Caco-2 (cell line): ENCODE measurements at regions not wholly inside any gene's neighbourhood (a gene's known extent, or its start where the extent isn't known, plus 50 kb on each side); places are given as distances from the start of the nearest gene placed in this dataset.

Source experiments
- BruUV-seq: library from RNA; stranded (reverse); fragments of 400-500 nt; replicated peaks from 2 replicates; lab custom pipeline; 2021; lab: Mats Ljungman, UMichigan
- CTCF ChIA-PET: fragments of 300-600 bp; sonication (Branson Sonifier 250); formaldehyde crosslinking; loops from one replicate; lab custom pipeline; 2022; ENCODE audit warnings: antibody characterized with exemption; lab: Charles Lee
- POLR2A ChIA-PET: fragments of 300-600 bp; sonication (Branson Sonifier 250); formaldehyde crosslinking; loops from one replicate; lab custom pipeline; 2022; ENCODE audit warnings: antibody characterized with exemption; lab: Charles Lee
- DNase-seq, 2 experiments: peaks; one replicate each; pipeline versions ENCODE4 v3.0.0 to v3.0.0-alpha.2; 2020 to 2022
- H3K27me3 ChIP-seq: replicated peaks from 2 replicates; pipeline ENCODE4 v1.6.0; 2011; ENCODE audit warnings: low read length; ENCODE audit not compliant: control insufficient read depth, insufficient read depth
- H3K36me3 ChIP-seq: 2 replicates; pipeline ENCODE4 v1.5.1; 2011; ENCODE audit warnings: low read length; ENCODE audit not compliant: control insufficient read depth, insufficient read depth
- H3K4me1 ChIP-seq: fragments of 250-450 bp; sonication (Bioruptor Pico); 2 replicates; pipeline ENCODE4 v1.5.1; 2020; ENCODE audit warnings: mild to moderate bottlenecking
- H3K4me3 ChIP-seq: 2 replicates; pipeline ENCODE4 v1.5.1; 2011; ENCODE audit warnings: low read depth, mild to moderate bottlenecking, control low read depth, low read length
- H3K9me3 ChIP-seq: fragments of 250-450 bp; sonication (Bioruptor Pico); 2 replicates; pipeline ENCODE4 v1.5.1; 2020; ENCODE audit warnings: mild to moderate bottlenecking, moderate library complexity
- H3K27ac Mint-ChIP-seq: one replicate; pipeline ENCODE4 v1.8.0; 2022; ENCODE audit warnings: mixed read lengths; ENCODE audit not compliant: unreplicated experiment
- H3K27me3 Mint-ChIP-seq: one replicate; pipeline ENCODE4 v1.8.0; 2022; ENCODE audit warnings: mixed read lengths; ENCODE audit not compliant: insufficient read depth, unreplicated experiment
- H3K36me3 Mint-ChIP-seq: one replicate; pipeline ENCODE4 v1.8.0; 2022; ENCODE audit warnings: mild to moderate bottlenecking, mixed read lengths; ENCODE audit not compliant: insufficient read depth, unreplicated experiment
- H3K4me1 Mint-ChIP-seq: one replicate; pipeline ENCODE4 v1.8.0; 2022; ENCODE audit warnings: low read depth, mixed read lengths; ENCODE audit not compliant: unreplicated experiment
- H3K4me3 Mint-ChIP-seq: one replicate; pipeline ENCODE4 v1.8.0; 2022; ENCODE audit warnings: mild to moderate bottlenecking, moderate library complexity, mixed read lengths; ENCODE audit not compliant: unreplicated experiment
- H3K9me3 Mint-ChIP-seq: one replicate; pipeline ENCODE4 v1.8.0; 2022; ENCODE audit warnings: mixed read lengths; ENCODE audit not compliant: unreplicated experiment
- intact Hi-C: fragments of 100-400 bp; cut with micrococcal nuclease; formaldehyde crosslinking; loops from one replicate; pipeline ENCODE4 v1.10.0; 2022; ENCODE audit not compliant: unreplicated experiment
- TF ChIP-seq, protein P1 (sequence below), 2 experiments: fragments of 200-600 bp in 1 of 2; IDR thresholded peaks; 1 replicate in 1 of 2; 2 replicates in 1 of 2; pipeline versions ENCODE4 v1.5.1 to v1.8.0; 2011 to 2022; ENCODE audit warnings: antibody characterized with exemption in 1 of 2, control low read depth in 1 of 2, inconsistent platforms in 1 of 2, low read depth in 1 of 2, low read length in 1 of 2, mild to moderate bottlenecking in 1 of 2, moderate library complexity in 1 of 2; ENCODE audit not compliant: insufficient read depth in 1 of 2, severe bottlenecking in 1 of 2, unreplicated experiment in 1 of 2

DNA sequence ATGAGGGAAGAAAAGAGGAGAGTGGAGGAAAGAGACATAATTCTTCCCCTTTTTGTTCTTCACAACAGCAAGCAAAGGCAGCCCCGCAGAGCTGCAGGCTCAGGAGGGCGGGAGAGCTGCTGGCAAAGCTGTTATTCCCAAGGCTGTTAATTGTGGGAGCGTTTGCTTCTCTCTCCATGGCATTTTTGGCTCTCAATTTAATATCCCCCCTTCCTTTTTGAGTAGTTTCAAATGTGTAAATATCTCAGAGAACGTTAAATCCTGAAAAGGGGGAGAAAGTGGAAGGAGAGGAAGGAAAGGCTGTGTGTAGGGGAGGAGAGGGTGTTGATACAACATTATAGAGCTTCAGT, 165.7 kb downstream of the NSG2 start:
- Histone ChIP-seq H3K4me1 (no peaks in the 10 kb centered on the region), H3K36me3 (no peaks in the 10 kb centered on the region), H3K9me3 (no peaks in the 10 kb centered on the region), H3K27me3 (peaks cover 2% of the 10 kb centered on the region), H3K4me3 (no peak overlapping the region)
- no peaks in the 10 kb centered on the region for H3K36me3 Mint-ChIP-seq
- intact Hi-C loops: no loop called here
- no peaks in the 10 kb centered on the region for H3K4me1 Mint-ChIP-seq
- H3K27me3 Mint-ChIP-seq: peaks cover 38% of the 10 kb centered on the region
- no TSS peak for BruUV-seq
- TF ChIP-seq, protein P1, sequence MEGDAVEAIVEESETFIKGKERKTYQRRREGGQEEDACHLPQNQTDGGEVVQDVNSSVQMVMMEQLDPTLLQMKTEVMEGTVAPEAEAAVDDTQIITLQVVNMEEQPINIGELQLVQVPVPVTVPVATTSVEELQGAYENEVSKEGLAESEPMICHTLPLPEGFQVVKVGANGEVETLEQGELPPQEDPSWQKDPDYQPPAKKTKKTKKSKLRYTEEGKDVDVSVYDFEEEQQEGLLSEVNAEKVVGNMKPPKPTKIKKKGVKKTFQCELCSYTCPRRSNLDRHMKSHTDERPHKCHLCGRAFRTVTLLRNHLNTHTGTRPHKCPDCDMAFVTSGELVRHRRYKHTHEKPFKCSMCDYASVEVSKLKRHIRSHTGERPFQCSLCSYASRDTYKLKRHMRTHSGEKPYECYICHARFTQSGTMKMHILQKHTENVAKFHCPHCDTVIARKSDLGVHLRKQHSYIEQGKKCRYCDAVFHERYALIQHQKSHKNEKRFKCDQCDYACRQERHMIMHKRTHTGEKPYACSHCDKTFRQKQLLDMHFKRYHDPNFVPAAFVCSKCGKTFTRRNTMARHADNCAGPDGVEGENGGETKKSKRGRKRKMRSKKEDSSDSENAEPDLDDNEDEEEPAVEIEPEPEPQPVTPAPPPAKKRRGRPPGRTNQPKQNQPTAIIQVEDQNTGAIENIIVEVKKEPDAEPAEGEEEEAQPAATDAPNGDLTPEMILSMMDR (IDR thresholded peaks at IDR 0.05; ENCODE audit: insufficient read depth in 1 of 2, low read depth in 1 of 2, low read length in 1 of 2, severe bottlenecking in 1 of 2, unreplicated experiment in 1 of 2): no peak
- H3K27ac Mint-ChIP-seq: no peak overlapping the region
- H3K4me3 Mint-ChIP-seq: no peak overlapping the region
- no peak for DNase-seq
- no peaks in the 10 kb centered on the region for H3K9me3 Mint-ChIP-seq
- CTCF ChIA-PET: no interaction called here
- POLR2A ChIA-PET: no interaction called here

DNA sequence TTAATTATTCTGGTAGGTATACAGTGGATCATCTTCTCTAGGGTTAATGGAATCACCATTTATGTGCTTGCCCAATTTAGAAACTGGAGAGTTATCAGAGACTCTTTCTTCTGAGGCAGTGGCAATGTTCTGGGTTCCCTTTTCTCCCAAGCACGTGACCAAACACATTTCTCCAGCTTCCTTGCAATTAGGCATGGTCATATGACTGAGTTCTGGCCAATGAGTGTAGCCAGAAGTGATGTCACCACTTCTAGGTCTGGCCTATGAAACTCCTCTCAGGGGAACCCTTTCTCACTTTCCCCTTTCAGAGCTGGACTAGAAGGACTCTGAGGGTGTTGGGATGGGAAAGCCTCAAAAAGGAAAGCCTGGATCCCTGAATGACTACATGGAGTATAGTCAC, 172.0 kb downstream of the NSG2 start:
- intact Hi-C loops: no loop called here
- Histone ChIP-seq H3K27me3 (peaks cover 2% of the 10 kb centered on the region), H3K4me3 (no peak overlapping the region), H3K9me3 (no peaks in the 10 kb centered on the region), H3K36me3 (no peaks in the 10 kb centered on the region), H3K4me1 (no peaks in the 10 kb centered on the region)
- ChIA-PET CTCF (no interaction called here), POLR2A (no interaction called here)
- Mint-ChIP-seq H3K9me3 (no peaks in the 10 kb centered on the region), H3K27me3 (peaks cover 28% of the 10 kb centered on the region), H3K36me3 (no peaks in the 10 kb centered on the region), H3K27ac (no peak overlapping the region), H3K4me3 (no peak overlapping the region), H3K4me1 (no peaks in the 10 kb centered on the region)
- no peak for DNase-seq
- TF ChIP-seq, protein P1 (IDR thresholded peaks at IDR 0.05; ENCODE audit: insufficient read depth in 1 of 2, low read depth in 1 of 2, low read length in 1 of 2, severe bottlenecking in 1 of 2, unreplicated experiment in 1 of 2): no peak
- no TSS peak for BruUV-seq

DNA sequence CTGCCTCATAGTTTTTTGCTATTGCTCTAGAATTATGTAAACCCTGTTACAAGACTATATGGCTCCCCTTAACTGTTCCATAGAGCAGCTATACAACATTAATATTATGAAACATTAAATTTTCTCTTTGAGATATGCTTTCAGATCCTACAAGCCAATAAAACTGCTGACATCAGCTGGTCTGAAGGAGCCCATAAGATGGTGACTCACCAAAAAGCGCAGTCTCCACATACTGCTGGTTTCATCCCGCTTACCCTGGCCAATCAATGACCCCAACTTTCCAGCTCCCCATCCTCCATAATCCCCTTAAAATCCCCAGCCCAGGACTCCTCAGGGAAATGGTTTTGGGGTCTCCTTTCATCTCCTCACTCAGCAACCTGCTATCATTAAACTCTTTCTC, 172.7 kb downstream of the NSG2 start:
- DNase-seq: no peak
- Mint-ChIP-seq H3K27me3 (peaks cover 26% of the 10 kb centered on the region), H3K9me3 (no peaks in the 10 kb centered on the region), H3K4me3 (no peak overlapping the region), H3K27ac (no peak overlapping the region), H3K4me1 (no peaks in the 10 kb centered on the region), H3K36me3 (no peaks in the 10 kb centered on the region)
- BruUV-seq: no TSS peak
- Histone ChIP-seq H3K36me3 (no peaks in the 10 kb centered on the region), H3K4me1 (no peaks in the 10 kb centered on the region), H3K9me3 (no peaks in the 10 kb centered on the region), H3K4me3 (no peak overlapping the region), H3K27me3 (no peaks in the 10 kb centered on the region; the same call in none of the 2 replicates)
- CTCF ChIA-PET: no interaction called here
- TF ChIP-seq, protein P1 (IDR thresholded peaks at IDR 0.05; ENCODE audit: insufficient read depth in 1 of 2, low read depth in 1 of 2, low read length in 1 of 2, severe bottlenecking in 1 of 2, unreplicated experiment in 1 of 2): no peak
- POLR2A ChIA-PET: no interaction called here
- intact Hi-C loops: no loop called here
